Erythroblast (primary cell): ENCODE measurements at regions not wholly inside any gene's neighbourhood (a gene's known extent, or its start where the extent isn't known, plus 50 kb on each side); places are given as distances from the start of the nearest gene placed in this dataset.

Experiments used
- DNase-seq, 2 experiments: peaks; one replicate each; lab custom pipeline; 2025; lab: John Stamatoyannopoulos, UW
- GATA1 ChIP-seq: IDR thresholded peaks from 2 replicates; pipeline ENCODE4 v1.6.1; 2011; ENCODE audit warnings: low read depth, mild to moderate bottlenecking, control low read depth, low read length, moderate library complexity
- POLR2A ChIP-seq: IDR thresholded peaks from 2 replicates; pipeline ENCODE4 v1.6.1; 2011; ENCODE audit warnings: mild to moderate bottlenecking, low read length

DNA sequence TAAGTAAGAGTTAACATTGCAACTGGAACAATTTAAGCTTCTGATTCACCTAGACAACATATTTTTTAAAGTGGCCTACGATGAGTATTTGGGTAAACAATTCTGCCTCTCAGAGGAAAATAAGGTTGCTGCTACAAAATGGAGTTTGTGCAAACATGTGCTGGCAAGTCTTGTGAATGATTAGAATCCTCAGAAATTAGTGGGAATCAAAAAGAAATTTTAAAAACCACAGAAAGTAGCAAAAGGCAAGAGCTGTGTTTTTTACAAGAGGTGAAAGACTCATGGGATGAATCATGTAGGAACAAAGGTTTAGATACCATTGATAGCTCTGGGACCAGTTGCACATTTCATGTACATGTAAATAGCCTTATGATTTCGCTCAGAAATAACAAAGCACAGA, 561.6 kb downstream of the TAF11L14 start:
- no peak for DNase-seq
- TF ChIP-seq POLR2A (no peak), GATA1 (no peak)

DNA sequence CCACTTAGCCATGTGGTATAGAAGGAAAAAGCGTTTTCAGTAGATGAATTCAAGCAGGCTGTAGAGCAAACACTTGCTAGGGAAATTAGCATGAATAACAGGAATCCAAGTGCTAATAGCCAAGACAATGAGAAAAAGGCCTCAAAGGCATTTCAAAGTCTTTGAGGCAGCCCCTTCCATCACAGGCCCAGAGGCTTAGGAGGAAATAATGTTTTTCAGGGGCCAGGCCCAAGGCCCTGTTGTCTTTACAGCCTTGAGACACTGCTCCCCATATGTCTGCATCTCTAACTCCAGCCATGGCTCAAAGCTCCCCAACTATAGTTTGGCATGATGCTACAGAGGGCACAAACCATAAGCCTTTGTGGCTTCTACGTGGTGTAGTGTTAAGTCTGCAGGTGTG, 563.5 kb downstream of the TAF11L14 start:
- no peak for TF ChIP-seq POLR2A
- TF ChIP-seq GATA1: no peak
- no peak for DNase-seq

DNA sequence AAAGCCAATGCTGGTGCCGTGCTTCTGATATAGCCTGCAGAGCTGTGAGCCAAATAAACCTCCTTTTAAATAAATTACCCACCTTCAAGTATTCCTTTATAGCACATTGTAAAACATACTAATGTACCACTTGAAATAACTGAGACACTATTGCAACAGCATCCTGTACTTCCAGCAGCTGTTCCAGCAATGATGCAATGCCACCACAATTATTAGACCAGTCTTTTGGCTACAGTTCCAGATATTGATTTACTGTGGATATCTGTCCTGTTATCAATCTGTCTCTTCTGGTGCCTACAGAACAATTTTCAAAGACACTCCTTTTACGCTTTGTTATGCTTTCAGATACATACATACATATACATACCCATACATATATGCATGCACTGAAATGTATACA, 567.9 kb downstream of the TAF11L14 start:
- no peak for DNase-seq
- no peak for TF ChIP-seq POLR2A
- no peak for TF ChIP-seq GATA1

DNA sequence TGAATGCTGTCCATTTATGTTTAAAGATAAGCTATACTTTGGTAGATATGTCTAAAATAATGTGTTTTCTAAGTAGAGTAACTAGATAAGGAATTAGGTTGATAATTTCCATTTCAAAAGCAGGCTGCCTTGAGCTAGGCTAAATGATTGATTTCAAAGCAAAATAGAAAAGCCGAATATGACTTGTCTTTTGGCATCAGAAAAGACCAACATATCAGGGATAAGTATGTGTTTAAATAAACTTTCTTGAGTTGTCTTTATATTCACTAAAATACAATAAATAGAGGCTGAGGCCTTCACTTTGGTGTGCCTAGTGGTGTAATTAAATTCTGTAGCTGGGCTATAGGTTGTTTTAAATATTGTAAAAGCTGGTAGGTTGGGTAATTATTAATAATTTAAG, 569.0 kb downstream of the TAF11L14 start:
- no peak for DNase-seq
- no peak for TF ChIP-seq POLR2A
- TF ChIP-seq GATA1: no peak

DNA sequence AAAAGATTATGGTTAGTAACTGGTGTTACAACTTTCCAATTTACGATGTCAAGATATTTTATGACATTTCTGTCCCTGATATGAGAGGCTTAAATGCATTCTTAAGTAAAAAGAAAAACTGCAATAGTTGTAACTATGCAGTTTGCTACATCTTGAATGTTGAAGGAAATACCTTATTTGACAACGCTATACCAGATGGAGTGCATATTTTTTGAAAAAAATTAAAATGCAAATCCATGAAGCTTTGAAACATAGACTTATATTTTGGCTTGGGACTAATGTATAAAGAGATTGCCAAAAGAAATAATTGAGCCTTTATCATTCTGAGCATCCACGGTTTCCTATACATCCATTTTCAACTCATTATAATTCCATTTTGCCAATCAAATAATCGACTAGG, 579.4 kb downstream of the TAF11L14 start:
- no peak for TF ChIP-seq POLR2A
- TF ChIP-seq GATA1: no peak
- no peak for DNase-seq

DNA sequence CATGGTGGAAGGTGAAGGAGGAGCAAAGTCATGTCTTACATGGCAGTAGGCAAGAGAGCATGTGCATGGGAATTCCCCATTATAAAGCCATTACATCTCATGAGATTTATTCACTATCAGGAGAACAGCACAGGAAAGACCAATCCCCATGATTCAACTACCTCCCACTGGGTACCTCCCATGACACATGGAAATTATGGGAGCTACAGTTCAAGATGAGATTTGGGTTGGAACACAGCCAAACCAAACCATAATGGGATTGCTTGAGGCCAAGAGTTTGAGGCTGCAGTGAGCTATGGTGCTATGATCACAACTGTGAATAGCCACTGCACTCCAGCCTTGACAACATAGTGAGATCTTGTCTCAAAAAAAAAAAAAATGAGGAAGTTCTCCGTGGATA, 581.8 kb downstream of the TAF11L14 start:
- no peak for DNase-seq
- TF ChIP-seq POLR2A: no peak
- no peak for TF ChIP-seq GATA1

DNA sequence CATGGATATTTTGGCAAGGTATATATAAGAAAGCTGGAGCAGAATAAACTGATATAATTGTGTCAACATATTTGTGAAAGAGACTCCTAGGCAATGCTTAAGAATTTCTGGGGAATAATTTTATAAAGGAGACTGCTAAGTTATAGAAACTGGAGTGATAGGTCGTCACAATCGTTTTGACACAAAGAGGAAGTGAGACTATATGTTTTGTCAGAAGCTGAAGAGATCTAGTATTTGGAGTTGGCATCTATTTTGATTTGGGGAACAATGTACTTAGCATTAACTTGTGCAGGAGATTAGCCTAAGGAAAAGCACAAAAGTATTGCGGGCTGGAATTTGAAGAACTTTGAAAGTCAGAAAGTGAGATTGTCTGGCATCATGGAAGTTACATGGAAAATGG, 582.5 kb downstream of the TAF11L14 start:
- DNase-seq: no peak
- TF ChIP-seq POLR2A (no peak), GATA1 (no peak)

DNA sequence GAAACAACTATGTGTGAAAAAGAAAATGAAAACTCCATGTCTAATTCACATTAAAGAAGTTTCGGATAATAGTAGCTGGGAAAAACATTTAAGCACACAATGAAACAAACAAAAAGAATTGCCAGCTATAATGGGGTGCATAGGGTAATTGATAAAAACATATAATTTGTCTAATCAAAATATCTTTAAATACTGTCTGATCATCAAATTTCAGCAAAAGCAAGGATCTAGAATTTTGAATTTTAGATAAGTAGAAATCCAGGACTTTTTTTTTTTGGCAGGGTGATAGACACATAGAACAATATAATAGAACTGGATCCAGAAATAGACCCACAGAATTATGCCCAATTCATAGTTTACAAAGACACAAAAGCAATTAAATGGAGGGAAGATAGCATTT, 585.0 kb downstream of the TAF11L14 start:
- no peak for DNase-seq
- TF ChIP-seq GATA1 (no peak), POLR2A (no peak)

DNA sequence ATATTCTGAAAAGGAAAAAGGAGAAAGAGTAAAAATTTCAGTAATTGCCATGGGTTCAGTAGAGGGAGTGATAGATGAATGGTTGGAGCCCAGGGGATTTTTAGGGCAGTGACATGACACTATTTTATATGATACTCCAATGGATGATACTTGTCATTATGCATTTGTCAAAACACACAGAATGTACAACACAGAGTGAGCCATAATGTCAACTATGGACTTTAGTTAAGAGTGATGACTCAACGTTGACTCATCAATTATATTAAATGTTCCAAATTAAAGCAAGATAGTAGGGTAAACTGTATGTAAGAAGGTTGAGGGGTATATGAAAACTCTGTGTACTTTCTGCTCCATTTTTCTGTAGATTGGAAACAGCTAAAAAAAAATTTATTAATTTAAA, 586.4 kb downstream of the TAF11L14 start:
- no peak for DNase-seq
- TF ChIP-seq GATA1: no peak
- no peak for TF ChIP-seq POLR2A

DNA sequence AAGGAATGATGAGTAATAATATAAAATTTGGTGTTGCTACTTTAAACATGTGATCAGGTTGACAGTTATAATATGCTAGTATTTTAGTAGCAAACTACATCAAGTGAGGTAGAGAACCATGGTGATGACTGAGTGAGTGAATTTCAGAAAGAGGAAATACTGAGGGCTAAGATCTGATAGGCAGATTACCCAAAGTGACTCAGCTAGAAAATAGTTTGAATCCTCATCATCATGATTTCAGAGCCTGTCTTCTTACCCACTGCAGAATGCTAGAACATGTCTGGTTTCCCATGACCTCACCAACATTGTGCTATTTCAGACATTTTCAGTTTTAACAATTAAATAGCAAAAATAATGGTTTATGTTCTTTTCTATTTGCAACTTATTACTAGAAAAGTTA, 602.1 kb downstream of the TAF11L14 start:
- DNase-seq: no peak

DNA sequence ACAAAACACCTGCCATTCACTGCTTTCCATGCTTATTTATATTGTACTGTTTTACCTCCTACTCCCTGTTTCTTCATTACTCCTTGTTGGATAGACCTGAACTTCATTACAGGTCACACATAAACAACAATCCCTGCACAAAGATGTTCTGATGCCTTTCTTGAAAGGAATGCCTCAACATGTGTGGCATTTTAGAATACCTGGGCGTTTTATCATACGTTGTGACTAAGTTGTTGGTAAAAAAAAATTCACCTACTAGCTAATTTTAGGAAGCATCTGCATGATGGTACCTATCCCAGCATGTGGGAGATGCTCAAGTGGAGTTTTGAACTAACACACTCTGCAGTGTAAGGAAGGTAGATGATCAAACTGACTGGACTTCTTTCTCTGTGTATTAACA, 604.1 kb downstream of the TAF11L14 start:
- TF ChIP-seq POLR2A (no peak), GATA1 (no peak)
- DNase-seq: no peak

More for the DNA sequence above, 602.1 kb downstream of the TAF11L14 start:
- no peak for TF ChIP-seq POLR2A
- TF ChIP-seq GATA1: no peak

DNA sequence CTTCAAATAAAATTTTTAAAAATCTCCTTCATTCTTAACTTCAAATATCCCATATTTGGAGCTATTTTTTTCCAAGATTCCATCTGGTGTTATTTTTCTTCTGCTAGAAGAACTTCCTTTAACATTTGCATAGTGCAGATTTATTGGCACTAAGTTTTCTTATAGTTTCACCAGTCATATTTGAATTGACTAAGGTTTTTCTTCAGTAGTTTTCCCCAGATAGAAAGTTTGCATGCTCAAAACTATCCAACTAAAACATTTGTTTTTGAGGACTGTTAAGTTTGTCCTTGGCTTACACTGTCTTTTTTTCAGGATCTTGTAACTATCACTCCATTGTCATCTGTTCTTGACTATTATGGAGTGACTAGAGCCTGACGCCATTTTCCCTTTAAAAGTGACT, 606.7 kb downstream of the TAF11L14 start:
- TF ChIP-seq GATA1: no peak
- no peak for TF ChIP-seq POLR2A
- DNase-seq: no peak

DNA sequence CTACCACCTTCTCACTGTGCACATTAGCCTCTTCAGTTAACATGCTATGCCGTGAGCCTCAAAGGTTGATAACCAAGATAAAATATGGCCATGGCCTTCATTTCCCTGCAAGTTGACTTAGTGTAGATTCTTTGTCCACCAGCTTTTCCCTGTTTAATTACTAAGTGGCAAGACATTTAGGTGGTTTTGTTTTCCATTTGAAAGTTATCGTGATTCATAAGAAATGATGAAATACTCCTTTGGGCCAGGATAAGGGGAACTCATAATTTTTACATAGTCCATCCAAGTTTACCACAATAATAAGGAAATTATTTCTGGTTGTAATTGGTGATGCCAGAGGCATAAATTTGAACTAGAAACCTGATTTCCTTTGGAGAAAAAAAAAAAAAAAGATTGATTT, 609.6 kb downstream of the TAF11L14 start:
- TF ChIP-seq POLR2A: no peak
- no peak for TF ChIP-seq GATA1
- no peak for DNase-seq

DNA sequence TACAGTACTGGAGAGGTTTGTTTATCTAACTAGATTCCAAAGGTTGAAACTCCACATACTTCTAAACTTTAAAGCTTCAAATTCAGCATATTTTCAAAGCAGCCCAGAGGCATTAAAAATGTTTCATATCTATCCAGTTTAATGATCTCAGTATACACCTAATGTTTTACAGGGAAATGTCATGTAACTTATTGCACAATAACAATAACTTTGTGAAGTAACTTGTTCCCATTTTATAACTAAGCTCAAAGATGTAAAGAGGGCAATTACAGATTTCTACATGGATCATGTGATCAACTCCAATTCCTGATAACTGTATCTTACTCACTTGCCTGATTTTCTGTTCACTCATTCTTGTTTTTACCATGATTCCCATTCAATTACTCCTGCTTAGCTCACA, 610.0 kb downstream of the TAF11L14 start:
- TF ChIP-seq POLR2A (no peak), GATA1 (no peak)
- DNase-seq: no peak

DNA sequence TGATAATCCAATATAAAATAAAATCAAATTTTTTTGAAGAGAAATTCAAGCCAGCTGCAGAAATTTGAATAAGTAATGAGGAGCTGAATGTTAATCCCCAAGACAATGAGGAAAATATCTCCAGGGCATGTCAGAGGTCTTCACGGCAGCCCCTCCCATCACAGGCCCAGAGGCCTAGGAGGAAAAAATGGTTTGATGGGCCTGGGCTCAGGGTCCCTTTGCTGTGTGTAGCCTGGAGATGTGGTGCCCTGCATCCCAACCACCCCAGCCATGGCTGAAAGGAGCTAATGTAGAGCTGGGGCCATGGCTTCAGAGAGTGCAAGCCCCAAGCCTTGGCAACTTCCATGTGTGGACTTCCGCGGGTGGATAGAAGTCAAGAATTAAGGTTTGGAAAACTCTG, 618.3 kb downstream of the TAF11L14 start:
- TF ChIP-seq POLR2A: no peak
- no peak for DNase-seq

DNA sequence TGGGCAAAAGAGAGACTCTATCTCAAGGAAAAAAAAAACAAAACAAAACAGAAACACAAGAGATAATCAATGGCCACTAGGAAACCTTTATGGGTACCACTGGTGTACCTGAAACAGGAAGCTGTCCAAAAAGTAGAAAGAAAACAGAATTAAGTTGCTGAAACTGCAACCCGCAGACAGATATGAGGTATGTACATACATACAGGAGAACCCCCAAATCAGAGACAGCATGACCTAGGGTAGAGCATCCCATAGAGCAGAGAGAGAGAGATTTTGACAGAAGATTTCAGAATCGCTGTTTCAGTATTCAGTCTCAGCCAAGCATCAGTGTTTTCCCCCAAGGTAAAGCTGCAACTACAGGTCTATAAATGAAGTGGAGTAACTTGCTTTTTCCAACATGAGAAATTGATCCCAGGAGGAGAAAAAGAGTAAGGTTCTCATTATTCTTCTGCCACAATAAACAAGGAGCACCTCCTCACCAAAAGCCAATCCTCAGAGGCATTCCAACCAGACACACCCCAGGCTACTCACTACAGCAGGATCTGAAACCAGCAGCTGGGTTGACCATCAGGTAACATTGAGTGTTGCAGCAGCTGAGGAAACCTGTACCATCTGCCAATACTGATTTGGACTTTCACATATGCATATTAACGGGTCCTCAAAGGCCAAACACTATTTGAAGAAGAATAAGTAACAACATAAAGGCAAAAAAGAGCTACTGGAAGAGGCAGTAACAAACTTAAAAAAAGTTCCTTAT, 630.0 kb downstream of the TAF11L14 start:
- no peak for DNase-seq
- TF ChIP-seq GATA1 (no peak), POLR2A (no peak)
